GM10248 (cell line): ENCODE measurements at regions not wholly inside any gene's neighbourhood (a gene's known extent, or its start where the extent isn't known, plus 50 kb on each side); places are given as distances from the start of the nearest gene placed in this dataset.

Experiments used
- CTCF ChIA-PET: fragments of 300-600 bp; sonication (Branson Sonifier 250); formaldehyde crosslinking; extraction: SDS; loops from one replicate; lab custom pipeline; 2021; ENCODE audit warnings: antibody characterized with exemption; lab: Yijun Ruan, JAX
- POLR2A ChIA-PET: fragments of 350-650 bp; sonication (Branson Sonifier 250); formaldehyde crosslinking; extraction: SDS; loops from one replicate; lab custom pipeline; 2020; ENCODE audit warnings: antibody characterized with exemption; lab: Yijun Ruan, JAX
- DNase-seq: peaks from one replicate; pipeline ENCODE4 v3.0.0; 2012; ENCODE audit errors: extremely low spot score
- TF ChIP-seq, protein P1 (sequence below): IDR thresholded peaks from 2 replicates; pipeline ENCODE4 v1.5.1; 2012; ENCODE audit warnings: mild to moderate bottlenecking, low read depth; ENCODE audit errors: extremely low read depth, missing control alignments, control extremely low read depth

DNA sequence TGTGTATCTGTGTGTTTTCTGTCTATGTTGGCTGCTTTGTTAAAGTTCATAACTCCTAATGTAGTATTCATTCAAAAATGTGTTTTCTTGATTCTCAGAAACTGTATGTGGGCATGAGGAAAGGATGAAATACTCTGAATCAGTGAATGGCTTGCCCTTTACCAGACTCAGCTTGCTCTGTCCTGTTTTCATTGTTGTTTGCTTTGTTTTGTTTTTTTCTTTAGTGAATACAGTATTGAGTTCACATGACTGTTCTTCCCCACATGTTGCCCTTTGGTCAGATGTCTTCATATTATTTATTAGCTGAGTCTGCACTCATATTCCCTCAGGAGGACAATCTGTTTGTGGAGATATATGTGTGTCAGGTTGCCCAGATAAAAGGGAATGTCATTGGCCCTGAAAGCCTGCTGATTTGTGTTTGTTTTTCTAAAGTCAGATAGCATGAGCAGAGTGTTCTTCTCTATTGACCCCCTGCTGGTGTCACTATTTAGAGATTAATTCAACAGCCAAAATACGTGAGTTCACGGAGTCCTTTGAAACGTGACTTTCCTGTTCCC, 1184.4 kb downstream of the RPA4 start:
- TF ChIP-seq, protein P1, sequence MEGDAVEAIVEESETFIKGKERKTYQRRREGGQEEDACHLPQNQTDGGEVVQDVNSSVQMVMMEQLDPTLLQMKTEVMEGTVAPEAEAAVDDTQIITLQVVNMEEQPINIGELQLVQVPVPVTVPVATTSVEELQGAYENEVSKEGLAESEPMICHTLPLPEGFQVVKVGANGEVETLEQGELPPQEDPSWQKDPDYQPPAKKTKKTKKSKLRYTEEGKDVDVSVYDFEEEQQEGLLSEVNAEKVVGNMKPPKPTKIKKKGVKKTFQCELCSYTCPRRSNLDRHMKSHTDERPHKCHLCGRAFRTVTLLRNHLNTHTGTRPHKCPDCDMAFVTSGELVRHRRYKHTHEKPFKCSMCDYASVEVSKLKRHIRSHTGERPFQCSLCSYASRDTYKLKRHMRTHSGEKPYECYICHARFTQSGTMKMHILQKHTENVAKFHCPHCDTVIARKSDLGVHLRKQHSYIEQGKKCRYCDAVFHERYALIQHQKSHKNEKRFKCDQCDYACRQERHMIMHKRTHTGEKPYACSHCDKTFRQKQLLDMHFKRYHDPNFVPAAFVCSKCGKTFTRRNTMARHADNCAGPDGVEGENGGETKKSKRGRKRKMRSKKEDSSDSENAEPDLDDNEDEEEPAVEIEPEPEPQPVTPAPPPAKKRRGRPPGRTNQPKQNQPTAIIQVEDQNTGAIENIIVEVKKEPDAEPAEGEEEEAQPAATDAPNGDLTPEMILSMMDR: no peak
- ChIA-PET CTCF (no interaction called here), POLR2A (no interaction called here)
- no peak for DNase-seq

DNA sequence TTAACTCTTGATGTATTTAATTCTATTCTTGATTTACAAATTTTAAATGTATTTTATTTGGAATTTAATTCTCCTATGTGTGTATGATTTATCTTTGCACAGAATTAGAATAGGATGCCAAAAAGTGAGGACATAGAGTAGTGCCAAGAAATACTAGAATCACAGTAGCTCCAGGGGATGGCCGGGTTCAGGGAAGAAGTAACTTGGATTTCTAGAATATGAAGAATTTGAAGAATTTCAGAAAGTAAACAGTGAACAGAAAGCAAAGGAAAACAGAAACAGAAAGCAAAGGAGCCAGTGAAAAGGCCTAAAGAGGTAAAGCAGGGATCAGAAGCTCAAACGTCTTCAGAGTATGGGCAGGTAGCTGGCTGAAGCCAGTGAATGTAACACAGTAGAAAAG, 1187.6 kb downstream of the RPA4 start:
- ChIA-PET CTCF (interaction anchor here (1.4 kb wide), 1 partner anchor 8 kb away, joined by 3 read pairs; no protein-coding TSS in a partner anchor), POLR2A (no interaction called here)
- DNase-seq: no peak
- TF ChIP-seq, protein P1: no peak

DNA sequence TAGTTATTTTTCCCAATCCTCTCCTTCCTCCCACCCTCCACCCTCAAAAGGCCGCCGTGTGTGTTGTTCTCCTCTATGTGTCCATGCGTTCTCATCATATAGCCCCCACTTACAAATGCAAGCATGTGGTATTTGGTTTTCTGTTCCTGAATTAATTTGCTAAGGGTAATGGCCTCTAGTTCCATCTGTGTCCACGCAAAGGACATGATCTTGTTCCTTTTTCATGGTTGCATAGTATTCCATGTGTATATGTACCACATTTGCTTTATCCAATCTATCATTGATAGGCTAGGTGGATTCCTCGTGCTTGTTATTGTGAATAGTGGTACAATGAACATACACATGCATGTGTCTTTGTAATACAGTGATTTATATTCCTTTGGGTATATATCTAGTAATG, 1193.7 kb downstream of the RPA4 start:
- DNase-seq: no peak
- TF ChIP-seq, protein P1: no peak
- CTCF ChIA-PET: no interaction called here
- POLR2A ChIA-PET: no interaction called here

DNA sequence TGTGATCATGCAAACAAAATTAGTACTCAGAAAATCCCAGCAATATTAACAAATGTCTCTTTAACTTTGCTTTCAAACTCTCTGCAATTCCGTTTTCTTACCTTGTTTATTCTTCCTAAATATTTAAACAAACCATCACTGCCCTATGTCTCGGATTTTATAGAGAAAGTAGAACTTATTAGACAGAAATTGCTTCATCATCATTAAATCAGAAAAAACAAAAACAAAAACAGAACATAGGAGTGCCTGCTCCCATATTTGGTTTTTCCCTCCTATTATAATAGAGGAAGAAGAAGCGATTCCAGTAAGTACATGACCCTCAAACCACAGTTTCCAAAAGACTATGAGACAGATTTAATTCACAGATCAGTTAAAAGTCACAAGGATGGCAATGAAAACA, 1228.0 kb downstream of the RPA4 start:
- no peak for DNase-seq
- CTCF ChIA-PET: no interaction called here
- TF ChIP-seq, protein P1: no peak
- POLR2A ChIA-PET: no interaction called here

DNA sequence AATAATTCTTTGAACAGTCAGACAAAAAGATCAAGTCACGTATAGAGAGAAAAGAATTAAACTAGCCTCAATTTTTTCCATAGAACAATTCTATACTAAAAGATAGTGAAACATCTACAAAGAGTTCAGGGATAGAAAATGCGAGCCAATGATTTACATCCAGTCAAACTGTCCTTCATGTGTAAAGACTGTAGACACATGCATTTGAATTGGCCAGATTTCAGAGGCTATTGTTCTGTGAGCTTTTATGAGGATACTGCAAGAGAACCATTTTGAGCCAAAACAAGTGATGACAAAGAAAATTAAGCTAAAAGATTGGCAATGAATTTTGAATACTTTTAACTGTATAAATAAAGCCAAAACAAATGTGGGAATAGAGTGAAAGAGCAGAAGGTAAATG, 1230.3 kb downstream of the RPA4 start:
- TF ChIP-seq, protein P1: no peak
- ChIA-PET CTCF (interaction anchor here (1.1 kb wide), 1 partner anchor 11 kb away, joined by 3 read pairs; no protein-coding TSS in a partner anchor), POLR2A (no interaction called here)
- no peak for DNase-seq

DNA sequence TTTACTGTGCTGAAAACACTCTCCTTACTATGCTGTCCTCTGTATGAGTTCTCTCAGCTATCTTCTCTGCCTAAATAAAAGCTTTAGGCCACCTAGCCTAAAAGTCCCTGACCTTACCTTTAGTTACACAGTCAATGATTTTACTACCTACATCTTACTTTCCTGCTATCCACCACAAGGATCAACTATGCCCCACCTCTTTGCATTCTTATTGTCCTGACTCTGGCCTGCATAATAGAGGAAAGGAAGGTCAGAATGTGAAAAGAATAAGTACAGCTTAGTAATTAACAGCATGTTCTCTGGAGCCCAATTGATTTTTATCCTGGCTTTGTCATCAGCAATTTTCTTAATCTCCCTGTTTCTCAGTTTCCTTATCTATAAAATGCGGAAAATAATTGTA, 1257.8 kb downstream of the RPA4 start:
- TF ChIP-seq, protein P1: no peak

More for the DNA sequence above, 1257.8 kb downstream of the RPA4 start:
- CTCF ChIA-PET: no interaction called here
- no peak for DNase-seq
- POLR2A ChIA-PET: no interaction called here
